GM04503 (cell line): ENCODE measurements at regions not wholly inside any gene's neighbourhood (a gene's known extent, or its start where the extent isn't known, plus 50 kb on each side); places are given as distances from the start of the nearest gene placed in this dataset.
"Not testable (repeated sequence)": the region's sequence is repeated elsewhere in the genome, so short reads cannot be mapped to it uniquely, and the experiment has no call there.

ENCODE experiments used
- DNase-seq: peaks from one replicate; pipeline ENCODE4 v3.0.0-alpha.2; 2012; ENCODE audit warnings: low read depth

DNA sequence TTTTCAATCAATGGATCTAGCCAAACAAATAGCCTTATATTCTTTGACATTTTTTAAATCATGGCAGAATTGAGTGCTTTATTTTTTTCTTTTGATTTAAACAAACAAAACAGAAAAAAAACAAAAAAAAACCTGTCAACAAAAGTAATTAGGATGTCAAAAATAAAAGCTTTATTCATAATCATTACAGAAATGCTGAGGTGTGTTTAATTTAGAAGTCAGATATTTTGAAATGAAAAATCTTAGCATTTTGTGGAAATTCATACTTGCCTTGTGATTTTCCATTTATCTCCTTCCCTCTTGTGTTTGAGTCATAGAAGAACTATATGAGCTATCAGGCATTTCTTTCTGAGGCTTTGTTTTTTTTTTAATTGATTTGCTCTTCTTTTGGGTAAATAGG, 387.0 kb upstream of the STXBP6 start:
- DNase-seq = no peak

DNA sequence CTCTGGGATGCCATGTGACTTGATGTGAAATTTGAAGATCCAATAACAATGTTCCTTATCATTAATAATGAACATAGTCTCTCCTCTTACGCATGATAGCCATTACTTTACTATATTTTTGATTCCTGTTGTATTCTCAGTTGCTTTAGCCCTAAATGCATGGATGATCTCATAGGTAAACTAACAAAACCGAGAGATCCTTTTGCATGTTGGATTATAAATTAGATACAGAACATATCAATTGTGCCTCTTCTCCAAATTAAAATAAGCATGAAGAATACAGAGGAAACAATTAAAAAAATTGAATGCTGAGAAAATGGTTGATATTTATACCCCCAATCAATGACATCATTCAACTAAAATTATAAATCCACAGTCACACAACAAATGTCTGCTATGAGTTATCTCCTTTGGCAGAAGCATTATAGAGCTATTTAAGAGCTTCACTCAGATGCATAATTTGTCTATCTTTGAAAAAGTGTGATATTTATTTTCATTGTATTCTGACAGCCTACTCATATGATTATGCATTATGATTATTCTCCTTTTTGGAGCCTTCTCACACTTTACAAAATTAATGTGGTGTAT, 386.4 kb upstream of the STXBP6 start:
- no peak for DNase-seq

DNA sequence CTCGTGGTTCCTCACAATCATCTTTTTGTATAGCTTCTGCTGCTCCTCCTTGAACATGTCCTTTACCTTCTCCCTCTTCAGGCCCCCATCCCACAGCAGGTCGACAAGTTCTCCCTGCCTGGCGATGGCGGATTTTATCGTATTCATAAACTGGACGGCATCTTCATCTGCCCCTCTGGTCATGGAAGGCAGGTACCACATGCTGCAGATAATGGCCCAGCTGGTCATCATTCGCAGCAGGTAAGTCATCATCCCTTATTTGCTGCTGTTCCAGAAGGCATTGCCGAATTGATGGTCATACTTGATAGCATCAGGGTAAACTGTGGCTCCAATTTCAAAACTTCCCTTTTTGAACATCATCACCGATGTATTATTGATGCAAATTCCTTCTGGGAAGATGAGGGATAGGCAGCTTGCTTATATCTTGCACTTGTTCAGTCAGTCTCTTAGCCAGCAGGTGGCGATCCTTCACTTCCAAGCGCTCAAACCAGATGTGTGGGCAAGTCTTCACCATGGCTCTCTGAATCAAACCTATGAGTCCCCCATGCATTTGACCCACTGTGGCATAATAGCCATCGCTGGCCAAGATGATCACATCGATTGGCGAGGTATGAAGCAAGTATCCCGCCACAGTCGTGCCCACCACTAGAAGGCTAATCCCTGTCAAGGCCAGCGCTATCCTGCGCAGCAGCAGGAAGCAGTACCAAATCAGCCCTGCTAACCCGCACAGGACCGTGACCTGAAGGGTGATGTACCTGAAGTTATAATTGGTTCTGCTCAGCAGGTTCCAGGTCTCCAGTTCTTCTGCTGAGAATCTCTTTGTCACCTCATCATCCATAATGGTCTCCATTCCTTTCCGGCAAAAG, 381.5 kb upstream of the STXBP6 start:
- DNase-seq = no peak

DNA sequence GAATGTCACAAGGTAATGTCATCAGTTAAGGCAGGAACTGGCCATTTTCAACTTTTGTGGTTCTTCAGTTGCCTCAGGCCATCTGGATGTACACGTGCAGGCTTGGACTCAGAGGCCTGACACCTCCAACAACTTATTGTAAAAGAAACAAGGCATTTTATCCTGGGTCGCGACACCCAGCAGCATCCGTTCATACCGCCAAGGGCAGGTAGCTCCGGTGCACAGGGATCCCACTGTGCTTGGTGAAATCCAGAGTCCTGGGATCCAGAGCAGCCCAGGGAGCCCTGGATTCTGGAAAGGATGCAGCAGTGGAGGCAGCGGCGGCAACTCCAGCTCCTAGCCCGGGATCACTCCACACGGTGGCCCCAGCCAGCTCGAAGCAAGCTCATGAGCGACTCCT, 380.9 kb upstream of the STXBP6 start:
- DNase-seq = no peak

DNA sequence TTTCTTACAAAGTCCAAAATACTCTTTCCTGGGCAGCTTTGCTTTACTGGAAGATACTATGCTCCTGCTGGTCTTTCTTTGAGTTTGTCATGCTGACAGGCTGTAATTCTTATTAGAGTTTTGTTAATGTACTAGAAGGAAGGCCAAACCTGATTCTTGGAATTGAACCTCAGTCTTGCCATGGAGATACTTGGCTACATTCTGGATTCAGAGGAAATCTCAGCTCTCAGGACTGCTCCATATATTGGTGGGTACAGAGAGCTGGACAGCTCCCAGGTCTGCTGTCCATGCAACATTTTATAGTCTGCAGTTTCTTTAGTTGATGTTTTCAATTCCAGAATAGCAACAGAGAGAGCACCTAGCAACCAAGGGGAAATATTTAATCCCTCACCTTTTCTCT, 363.1 kb upstream of the STXBP6 start:
- no peak for DNase-seq

DNA sequence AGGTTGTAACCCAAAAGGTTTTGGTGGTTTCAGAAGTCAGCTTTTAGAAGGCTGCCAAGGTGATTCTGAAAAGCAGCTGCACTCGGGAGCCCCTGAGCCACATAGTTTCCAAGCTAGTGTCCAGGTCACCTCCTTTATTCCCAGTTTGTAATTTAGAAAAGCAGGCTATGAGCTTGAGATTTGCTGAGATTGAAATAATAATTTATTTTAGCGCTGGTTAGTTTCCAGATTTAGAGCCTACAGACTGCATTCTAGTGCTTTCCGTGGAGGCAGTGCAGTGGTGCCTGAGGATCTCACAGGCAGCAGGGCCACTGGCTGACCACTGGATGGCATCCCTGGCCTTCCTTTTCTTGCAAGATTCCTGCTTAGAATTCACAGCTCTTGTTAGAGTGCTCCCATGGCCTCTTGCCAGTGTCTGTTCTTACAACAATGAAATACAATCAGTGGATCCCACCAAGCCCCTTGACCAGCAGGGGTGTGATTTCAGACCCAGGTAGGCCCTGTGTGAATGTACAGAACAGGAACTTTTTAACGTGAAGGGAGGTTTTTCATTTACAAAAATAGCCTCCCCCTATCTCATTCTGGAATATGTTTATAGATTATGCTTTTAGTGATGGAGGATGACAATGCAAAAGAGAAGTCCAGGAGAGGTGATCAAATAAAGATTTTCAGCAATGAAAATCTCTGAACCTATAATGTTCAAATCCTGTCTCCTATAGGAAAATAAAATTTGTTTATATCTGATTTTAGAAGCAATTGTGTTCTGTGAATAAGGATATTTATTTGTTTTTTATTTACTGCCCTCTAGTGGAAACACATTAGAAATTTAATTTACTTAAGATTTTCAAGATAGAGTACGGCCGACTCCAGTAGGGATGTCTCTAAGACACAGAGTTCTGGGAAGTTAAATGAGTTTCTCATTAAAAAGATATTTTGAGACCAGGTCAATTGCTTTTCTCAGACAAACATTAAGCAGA, 362.1 kb upstream of the STXBP6 start:
- no peak for DNase-seq

DNA sequence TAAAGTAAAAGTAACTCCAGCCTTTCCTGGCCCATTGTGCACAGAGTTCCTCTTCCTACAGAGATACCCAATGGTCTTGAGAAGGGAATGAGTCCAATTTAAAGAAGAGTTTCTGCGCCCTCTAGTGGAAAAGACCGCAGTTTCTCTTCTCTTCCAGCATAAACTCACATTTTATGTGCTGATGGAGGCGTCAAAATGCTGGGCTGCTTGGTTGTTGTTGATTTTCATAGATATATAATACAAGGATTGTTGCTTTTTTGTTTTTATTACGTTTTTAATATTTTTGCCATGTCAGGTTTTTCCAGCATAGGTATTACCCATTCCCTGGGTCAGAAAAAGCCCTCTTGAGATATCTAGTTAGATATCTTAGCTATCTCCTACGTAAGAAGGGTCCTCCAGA, 356.9 kb upstream of the STXBP6 start:
- no peak for DNase-seq

DNA sequence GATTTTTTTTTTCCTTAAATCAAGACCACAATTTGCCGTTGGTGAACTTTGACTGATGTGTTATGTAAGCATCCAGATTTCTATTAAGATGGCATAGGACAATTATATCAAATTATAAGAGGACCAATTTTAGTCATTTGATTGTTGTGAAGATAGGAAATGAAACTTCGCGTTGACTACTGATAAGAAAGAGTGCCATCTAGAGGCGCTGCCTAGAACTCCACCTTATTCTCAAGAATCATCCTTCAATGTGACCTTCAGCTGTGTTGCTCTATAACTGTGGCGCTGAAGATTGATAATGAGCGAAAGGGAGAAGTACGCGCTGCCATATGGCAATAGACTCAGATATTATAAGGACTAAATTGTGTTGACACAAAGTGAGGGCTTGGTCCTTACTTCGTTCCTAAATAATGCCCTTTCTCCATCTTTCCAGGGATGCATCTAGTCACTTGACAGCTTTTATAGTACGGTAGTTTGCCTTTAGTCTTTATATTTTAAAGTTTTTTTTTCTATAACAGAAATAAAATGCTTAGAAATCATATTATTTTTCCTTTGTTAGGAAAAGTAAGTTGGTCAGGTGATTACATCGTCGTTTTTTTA, 350.8 kb upstream of the STXBP6 start:
- DNase-seq = no peak

DNA sequence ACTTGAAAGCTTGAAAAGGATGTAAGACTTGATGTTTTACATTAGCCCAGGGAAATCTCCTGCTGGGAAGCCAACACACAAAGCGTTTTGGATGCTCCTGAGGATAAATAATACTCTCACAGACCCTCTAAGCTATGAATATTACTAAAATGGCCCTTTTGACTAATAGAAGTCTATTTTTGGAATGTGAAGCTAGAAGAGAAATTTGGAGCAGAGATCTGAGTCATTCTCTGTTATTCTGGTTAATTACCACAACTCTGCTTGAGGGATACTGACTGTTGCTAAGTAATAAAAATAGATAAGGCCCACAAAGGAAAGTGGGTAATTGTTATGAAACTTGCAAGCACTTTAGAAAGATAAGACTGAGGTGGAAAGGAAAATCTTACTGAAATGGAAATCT, 346.2 kb upstream of the STXBP6 start:
- no peak for DNase-seq

DNA sequence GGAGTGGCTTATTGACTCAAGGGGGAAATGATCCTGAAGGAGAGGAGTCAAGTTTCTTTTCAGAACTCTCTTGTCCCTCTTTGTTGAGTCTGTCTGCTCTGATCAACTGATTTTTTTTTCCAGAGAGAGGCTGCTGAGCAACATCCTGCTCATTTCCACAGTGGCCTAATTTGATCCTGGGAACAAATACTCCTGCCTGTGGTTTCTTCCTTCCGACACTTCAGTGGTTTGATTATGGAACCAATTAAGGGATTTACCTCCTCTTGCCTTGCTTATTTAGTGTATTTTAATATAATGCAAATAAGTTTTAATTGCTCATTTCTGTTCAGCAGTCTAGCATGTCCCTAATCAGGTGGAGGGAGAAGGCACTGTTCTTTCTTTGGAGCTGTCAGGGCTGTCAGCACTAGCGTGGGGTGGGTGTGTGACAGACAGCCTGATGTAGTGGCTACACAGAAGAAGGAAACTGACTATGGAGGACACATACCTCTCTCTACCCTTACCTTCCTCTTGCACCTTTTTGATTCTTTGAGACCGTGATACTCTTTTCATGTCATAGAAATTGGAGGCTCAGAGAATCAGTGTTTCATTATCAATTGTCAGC, 344.9 kb upstream of the STXBP6 start:
- DNase-seq = no peak

DNA sequence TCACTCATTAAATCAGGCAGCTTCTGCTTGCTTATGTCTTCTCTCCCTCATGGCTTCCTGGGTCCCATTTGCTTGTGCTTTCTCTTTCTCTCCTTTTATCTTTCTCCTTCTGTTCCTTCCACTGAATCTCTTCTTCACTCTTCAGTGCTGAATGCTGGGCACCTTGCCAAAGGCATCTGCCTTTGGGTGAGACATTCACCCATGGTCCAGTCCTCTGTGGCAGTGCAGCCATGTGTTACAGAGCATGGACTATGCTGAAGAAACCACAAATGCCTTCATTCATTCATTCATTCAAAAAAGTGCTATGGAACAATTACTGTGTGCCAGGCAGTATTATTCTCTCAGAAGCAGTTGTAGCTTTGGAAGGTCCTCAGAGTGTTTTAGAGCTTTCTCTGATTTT, 344.4 kb upstream of the STXBP6 start:
- DNase-seq = no peak

DNA sequence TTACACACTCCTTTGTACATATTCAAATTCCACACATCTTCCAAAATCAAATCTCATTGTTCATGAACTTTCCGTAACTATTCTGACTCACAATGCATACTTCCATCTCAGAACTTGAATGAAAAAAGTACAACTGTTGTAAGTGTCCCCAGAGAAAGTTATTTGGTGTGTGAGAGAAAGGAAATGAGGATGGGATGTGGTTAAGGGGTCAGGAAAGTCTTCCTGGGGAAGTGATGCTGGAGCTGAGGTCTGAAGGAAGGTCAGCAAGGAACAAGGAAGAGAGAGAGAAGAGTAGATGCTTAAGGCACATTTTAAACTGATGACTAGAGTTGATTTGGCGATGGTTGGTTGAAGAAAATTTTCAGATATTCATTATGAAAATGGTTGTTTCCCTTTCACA, 340.0 kb upstream of the STXBP6 start:
- DNase-seq = no peak

DNA sequence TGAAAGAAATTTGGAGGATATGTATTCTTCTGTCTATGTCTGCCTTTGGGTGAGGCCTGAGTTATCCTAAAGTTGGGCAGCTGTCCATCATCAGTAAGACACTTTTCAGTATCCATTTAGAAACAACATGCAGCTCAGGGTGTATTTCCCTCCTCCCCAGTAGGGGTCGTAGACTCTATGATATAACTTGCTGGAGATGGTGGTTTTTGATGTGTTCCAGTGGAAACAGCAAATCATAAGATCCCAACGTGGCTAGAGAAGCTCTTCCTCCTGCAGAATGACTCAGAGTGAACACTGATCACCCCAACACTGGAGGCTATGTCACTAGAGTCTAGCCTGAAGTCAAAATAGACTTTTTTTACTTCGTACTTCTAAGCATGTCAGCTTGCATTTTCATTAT, 331.6 kb upstream of the STXBP6 start:
- no peak for DNase-seq

DNA sequence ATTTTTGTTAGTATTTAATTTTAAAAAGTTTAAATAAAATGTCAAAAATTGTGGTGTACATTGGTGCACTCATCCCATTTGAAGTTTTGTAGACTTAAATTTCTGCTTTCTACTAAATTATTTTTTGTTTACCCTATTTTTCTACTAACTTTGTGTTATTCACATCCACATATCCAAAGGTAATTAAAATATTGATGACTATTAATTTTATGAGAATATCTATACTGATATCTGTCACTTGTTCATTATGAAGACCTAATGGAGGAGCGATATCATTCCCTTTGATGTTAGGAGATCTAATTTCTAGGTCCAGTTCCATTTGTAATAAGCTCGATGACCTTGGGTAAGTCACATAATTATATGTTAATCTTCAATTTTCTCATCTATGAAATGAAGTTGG, 325.7 kb upstream of the STXBP6 start:
- DNase-seq = no peak

DNA sequence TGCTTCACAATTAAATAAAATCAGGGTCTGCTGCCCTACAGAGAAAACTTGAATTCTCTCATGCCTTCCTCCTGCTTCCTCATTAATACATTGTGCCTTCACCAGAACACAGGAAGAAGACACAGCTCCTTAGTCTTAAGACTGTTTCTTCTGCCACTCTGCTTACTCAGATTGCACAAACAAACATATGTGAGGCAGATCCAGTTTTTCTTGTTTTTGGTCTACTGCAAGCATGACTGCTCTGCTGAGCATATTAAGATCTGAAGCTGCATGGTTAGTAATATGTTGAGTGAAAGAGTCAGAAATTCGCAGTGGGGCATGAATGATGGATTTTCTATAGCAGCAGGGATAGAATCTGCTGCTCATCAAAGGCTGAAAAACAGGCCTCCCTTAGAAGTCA, 321.1 kb upstream of the STXBP6 start:
- DNase-seq = no peak

DNA sequence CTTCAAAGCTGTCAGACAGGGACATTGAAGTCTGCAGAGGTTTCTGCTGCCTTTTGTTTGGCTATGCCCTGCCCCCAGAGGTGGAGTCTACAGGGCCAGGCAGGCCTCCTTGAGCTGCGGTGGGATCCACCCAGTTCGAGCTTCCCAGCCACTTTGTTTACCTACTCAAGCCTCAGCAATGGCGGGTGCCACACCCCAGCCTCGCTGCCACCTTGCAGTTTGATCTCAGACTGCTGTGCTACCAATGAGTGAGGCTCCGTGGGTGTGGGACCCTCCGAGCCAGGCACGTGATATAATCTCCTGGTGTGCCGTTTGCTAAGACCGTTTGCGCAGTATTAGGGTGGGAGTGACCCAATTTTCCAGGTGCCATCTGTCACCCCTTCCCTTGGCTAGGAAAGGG, 320.1 kb upstream of the STXBP6 start:
- not testable (repeated sequence) for DNase-seq

DNA sequence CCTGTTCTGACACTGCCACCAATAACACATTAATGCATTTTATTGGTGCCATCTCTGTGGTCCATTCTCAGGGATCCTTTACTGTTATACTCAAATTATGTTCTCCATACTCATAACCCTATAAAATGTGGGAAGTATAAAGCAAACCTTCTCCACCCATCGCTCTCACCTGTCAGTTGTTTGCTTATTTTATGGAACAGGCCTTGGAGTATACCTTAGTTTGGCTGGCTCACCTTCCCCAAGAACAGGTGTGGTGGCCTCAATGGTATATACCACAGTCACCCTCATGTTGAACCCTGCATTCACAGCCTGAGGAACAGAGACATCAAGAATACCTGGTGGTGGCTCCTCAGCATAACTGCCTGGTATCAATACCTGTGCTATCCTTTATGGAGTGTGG, 308.4 kb upstream of the STXBP6 start:
- DNase-seq = no peak

DNA sequence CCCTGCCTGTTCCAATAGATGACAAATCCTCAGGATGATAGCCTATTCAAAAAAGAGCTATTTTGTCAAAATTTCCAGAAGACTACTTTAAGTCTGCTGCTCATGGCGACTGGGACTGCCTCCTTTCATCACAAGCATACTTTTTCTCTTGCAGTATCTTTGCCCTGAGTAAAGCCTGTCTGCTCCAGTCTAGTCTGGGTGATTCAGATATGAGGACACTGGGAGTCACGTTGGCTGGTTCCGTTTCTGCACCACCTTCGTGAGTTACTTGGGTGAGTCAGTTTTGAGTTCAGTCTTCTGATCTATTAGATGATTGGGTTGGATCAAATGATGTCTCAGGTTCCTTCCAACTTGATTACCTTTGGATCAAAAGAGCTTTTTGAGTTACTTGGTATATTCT, 301.3 kb upstream of the STXBP6 start:
- no peak for DNase-seq

DNA sequence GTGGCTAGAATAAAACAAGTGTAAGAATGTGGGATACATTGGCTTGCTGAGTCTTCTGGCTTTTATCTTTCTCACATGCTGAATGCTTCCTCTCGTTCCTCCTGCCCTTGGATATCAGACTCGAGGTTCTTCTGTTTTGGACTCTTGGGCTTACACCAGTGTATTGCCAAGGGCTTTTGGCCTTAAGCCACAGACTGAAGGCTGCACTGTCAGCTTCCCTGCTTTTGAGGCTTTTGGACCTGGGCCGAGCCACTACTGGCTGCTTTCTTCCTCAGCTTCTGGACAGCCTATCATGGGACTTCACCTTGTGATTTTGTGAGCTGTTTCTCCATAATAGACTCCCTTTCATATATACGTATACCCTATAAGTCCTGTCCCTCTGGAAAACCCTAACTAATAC, 300.9 kb upstream of the STXBP6 start:
- DNase-seq = no peak

DNA sequence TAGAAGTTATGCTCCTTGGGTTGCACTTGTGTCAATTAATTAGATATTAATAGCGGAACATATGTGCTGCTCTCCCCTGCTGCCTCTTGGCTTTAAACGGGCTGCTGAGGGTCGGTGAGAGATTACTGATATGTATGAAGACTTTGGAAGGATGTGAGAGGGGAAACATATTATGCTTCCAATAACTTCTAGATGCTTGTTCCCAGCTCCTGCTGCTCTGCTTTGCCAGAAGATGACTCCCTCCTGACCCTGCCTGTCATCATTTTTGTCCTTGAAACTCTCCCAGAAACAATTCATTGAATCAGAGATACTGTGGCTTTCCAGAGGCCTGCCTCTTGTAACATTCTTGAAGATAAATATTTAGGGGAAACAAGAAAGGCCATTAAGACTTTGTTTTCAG, 300.1 kb upstream of the STXBP6 start:
- no peak for DNase-seq

DNA sequence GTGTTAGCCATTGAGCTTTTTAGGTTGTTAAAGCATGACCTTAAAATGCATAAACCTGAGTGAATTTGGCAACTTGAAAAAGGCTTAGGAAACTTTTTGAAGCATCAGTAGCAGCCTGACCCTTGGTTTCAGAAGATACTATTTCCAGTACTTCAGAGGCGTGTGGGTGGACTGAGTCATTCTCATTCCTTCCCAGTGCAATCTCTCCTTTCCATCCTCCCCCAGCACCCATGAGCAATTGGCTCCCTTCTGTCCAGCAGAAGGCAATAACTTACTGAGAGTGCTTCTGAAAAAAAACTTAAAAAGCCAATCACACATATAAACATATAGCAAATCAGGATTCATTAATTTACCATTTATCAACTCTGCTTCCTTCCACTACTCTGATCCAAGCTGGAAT, 299.3 kb upstream of the STXBP6 start:
- DNase-seq = no peak

DNA sequence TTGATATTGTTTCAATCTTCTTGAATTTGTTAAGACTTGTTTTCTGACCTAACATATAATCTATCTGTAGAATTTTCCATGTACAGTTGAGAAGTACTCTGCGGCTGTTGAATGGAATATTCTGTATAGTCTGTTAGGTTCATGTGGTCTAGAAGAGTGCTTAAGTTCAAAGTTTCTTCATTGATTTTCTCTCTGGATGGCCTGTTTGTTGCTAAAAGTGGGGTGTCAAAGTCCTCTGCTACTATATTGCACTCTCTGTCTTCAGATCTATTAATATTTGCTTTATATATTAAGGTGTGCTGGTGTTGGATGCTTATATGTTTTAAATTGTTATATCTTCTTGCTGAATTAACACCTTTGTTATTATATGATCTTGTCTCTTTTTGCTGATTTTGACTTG, 290.9 kb upstream of the STXBP6 start:
- no peak for DNase-seq
